AG04449 (cell line): ENCODE measurements at regions not wholly inside any gene's neighbourhood (a gene's known extent, or its start where the extent isn't known, plus 50 kb on each side); places are given as distances from the start of the nearest gene placed in this dataset.

Source experiments
- CTCF ChIA-PET: fragments of 350-600 bp; formaldehyde crosslinking; extraction: SDS; loops from one replicate; lab custom pipeline; 2021; ENCODE audit warnings: antibody characterized with exemption; lab: Yijun Ruan, JAX
- POLR2A ChIA-PET: fragments of 400-600, 350-600 bp; formaldehyde crosslinking; extraction: SDS; loops from one replicate; lab custom pipeline; 2020; ENCODE audit warnings: antibody characterized with exemption, inconsistent platforms; lab: Yijun Ruan, JAX
- DNase-seq: peaks from one replicate; pipeline ENCODE4 v3.0.0-alpha.2; 2010; ENCODE audit warnings: low read depth, low spot score
- H3K4me3 ChIP-seq: 2 replicates; pipeline ENCODE4 v1.5.1; 2011; ENCODE audit warnings: low read depth, mild to moderate bottlenecking, control low read depth, low read length
- TF ChIP-seq, protein P1 (sequence below): IDR thresholded peaks from one replicate; pipeline ENCODE4 v1.5.1; 2011; ENCODE audit warnings: mild to moderate bottlenecking, moderate library complexity, low read length, control low read depth, inconsistent platforms; ENCODE audit not compliant: insufficient read depth; ENCODE audit errors: missing control alignments

GRCh38 chr10:62652564-62652963 is 152.0 kb upstream of the ADO start:
- CTCF ChIA-PET = no interaction called here
- no peak overlapping the region for H3K4me3 ChIP-seq
- TF ChIP-seq, protein P1, sequence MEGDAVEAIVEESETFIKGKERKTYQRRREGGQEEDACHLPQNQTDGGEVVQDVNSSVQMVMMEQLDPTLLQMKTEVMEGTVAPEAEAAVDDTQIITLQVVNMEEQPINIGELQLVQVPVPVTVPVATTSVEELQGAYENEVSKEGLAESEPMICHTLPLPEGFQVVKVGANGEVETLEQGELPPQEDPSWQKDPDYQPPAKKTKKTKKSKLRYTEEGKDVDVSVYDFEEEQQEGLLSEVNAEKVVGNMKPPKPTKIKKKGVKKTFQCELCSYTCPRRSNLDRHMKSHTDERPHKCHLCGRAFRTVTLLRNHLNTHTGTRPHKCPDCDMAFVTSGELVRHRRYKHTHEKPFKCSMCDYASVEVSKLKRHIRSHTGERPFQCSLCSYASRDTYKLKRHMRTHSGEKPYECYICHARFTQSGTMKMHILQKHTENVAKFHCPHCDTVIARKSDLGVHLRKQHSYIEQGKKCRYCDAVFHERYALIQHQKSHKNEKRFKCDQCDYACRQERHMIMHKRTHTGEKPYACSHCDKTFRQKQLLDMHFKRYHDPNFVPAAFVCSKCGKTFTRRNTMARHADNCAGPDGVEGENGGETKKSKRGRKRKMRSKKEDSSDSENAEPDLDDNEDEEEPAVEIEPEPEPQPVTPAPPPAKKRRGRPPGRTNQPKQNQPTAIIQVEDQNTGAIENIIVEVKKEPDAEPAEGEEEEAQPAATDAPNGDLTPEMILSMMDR = no peak
- DNase-seq = no peak
- POLR2A ChIA-PET = no interaction called here

DNA sequence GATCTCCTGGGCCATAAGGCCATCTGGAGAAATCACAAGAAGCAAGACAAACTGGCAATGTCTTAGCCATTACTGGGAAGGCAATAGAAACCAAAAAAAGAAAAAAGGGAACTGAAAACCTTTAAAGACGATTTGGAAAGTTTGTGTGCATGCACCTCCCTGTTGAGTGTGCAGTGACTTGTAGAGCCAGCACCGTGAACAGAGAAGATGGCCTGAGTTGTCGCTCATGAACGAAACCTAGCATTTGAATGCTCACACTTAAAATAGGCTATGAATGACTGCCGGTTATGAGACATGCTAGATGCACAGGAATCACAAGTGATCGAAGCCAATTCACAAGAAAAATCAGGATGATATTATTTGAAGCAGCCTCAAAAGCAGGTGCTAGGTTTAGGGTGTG is 151.3 kb upstream of the ADO start:
- no peak overlapping the region for H3K4me3 ChIP-seq
- TF ChIP-seq, protein P1 = no peak
- ChIA-PET POLR2A (no interaction called here), CTCF (no interaction called here)
- no peak for DNase-seq

DNA sequence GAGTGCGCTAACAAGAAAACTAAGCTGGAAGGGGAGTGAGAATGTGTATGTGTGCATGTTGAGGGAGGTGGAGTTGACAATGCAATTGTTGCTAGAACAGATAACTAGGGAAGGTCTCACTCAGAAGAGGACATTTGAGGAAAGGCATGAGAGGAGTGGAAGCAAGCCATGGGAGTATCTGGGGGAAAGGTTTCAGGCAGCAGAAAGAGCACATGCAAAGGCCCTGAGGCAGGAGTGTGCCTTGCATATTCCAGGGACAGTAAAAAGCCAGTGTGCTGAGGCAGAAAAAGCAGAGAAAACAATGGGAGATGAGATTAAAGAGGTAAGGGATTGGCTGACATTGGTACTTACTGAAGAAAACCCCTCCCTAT is 149.6 kb upstream of the ADO start:
- TF ChIP-seq, protein P1 = no peak
- POLR2A ChIA-PET = no interaction called here
- CTCF ChIA-PET = interaction anchor here (1.2 kb wide), 1 partner anchor 52 kb away, joined by 3 read pairs; no protein-coding TSS in a partner anchor
- H3K4me3 ChIP-seq = no peak overlapping the region
- DNase-seq = no peak

- POLR2A ChIA-PET = no interaction called here
- no peak overlapping the region for H3K4me3 ChIP-seq
- TF ChIP-seq, protein P1 = no peak
- CTCF ChIA-PET = interaction anchor here (1.2 kb wide), 1 partner anchor 52 kb away, joined by 3 read pairs; no protein-coding TSS in a partner anchor
- no peak for DNase-seq
Observed at GRCh38 chr10:62655337-62655994, 149.1 kb upstream of the ADO start.

DNA sequence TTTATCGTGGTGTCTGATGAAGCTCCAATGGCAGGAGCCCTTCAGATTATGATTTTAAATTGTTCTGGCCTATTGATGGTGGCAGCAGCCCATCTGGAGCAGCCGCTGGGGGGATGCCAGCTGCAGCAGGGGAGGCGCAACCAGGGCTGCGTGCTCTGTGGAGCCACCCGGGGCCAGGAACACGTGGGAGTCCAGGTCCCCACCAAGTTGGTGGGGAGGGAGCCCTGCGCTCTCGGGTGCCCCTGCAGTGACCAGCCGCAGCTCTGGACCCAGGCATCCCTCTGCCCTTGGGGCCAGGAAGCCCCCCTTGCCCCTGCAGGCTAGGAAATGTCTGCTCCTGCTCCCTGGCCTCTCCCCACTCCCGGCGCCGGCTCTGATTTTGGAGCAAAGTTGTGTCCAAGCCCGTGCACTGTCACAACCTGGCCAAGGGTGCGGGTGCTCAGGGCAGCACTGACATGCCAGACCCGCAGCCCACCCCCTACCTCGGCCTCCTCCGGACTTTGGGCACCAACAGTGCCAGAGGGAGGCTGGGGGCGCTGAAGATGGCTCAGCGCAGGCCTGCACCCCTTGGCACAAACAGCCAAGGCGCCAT is 147.2 kb upstream of the ADO start:
- no peak for DNase-seq
- ChIA-PET POLR2A (no interaction called here), CTCF (no interaction called here)
- TF ChIP-seq, protein P1 = no peak
- H3K4me3 ChIP-seq = no peak overlapping the region

- no peak overlapping the region for H3K4me3 ChIP-seq
- TF ChIP-seq, protein P1 = no peak
- DNase-seq = no peak
- CTCF ChIA-PET = no interaction called here
- POLR2A ChIA-PET = no interaction called here
Observed at GRCh38 chr10:62658516-62658915, 146.0 kb upstream of the ADO start.
